Endothelial cell of umbilical vein (primary cell): ENCODE measurements at regions not wholly inside any gene's neighbourhood (a gene's known extent, or its start where the extent isn't known, plus 50 kb on each side); places are given as distances from the start of the nearest gene placed in this dataset.

Source experiments
- BruUV-seq: library from RNA; stranded (reverse); fragments of 400-500 nt; replicated peaks from 2 replicates; lab custom pipeline; 2021; lab: Mats Ljungman, UMichigan
- CTCF ChIA-PET: fragments of 300-600, 350-600 bp; sonication (Branson Sonifier 250); formaldehyde crosslinking; loops from one replicate; lab custom pipeline; 2021; ENCODE audit warnings: antibody characterized with exemption, inconsistent platforms; lab: Charles Lee
- POLR2A ChIA-PET: fragments of 300-600, 350-600 bp; sonication (Branson Sonifier 250); formaldehyde crosslinking; loops from one replicate; lab custom pipeline; 2021; ENCODE audit warnings: antibody characterized with exemption, inconsistent platforms; lab: Charles Lee
- DNase-seq: peaks from one replicate; pipeline ENCODE4 v3.0.0-alpha.2; 2011; ENCODE audit warnings: low read depth, low spot score
- FAIRE-seq: peaks from 2 replicates; lab custom pipeline; 2011; peaks lifted over from hg19 to GRCh38; lab: Jason Lieb, UNC
- H2AFZ ChIP-seq: 2 replicates; pipeline ENCODE4 v1.6.0; 2012; ENCODE audit warnings: low read depth, low read length, control low read depth, inconsistent platforms
- H3K27ac ChIP-seq: 2 replicates; pipeline ENCODE4 v1.5.1; 2011; ENCODE audit warnings: low read depth, mild to moderate bottlenecking, control low read depth, low read length, moderate library complexity; ENCODE audit not compliant: insufficient read depth
- H3K27me3 ChIP-seq, 2 experiments: 2 replicates each; pipeline versions ENCODE4 v1.6.0 to v1.6.1; 2011; ENCODE audit warnings: low read length in 2 of 2, mixed read lengths in 1 of 2; ENCODE audit not compliant: control insufficient read depth in 2 of 2, insufficient read depth in 2 of 2
- H3K36me3 ChIP-seq, 2 experiments: 2 replicates in 1 of 2; 3 replicates in 1 of 2; pipeline ENCODE4 v1.5.1; 2011; ENCODE audit warnings: low read length in 2 of 2, mild to moderate bottlenecking in 1 of 2, moderate library complexity in 1 of 2; ENCODE audit not compliant: control insufficient read depth in 2 of 2, insufficient read depth in 2 of 2; ENCODE audit errors: extremely low read depth in 1 of 2
- H3K4me1 ChIP-seq: 3 replicates; pipeline ENCODE4 v1.5.1; 2011; ENCODE audit warnings: mild to moderate bottlenecking, low read length; ENCODE audit not compliant: control insufficient read depth, insufficient read depth; ENCODE audit errors: extremely low read depth
- H3K4me2 ChIP-seq: 2 replicates; pipeline ENCODE4 v1.6.1; 2011; ENCODE audit warnings: low read length, control low read depth, mixed read lengths; ENCODE audit not compliant: insufficient read depth
- H3K4me3 ChIP-seq, 3 experiments: fragments of 200-600 bp in 1 of 3; sonication (generic), shearing (Covaris generic) in 1 of 3; replicated peaks in 1 of 3; 2 replicates each; pipeline ENCODE4 v1.5.1; 2011 to 2016; ENCODE audit warnings: control low read depth in 3 of 3, low read length in 3 of 3, mild to moderate bottlenecking in 2 of 3, inconsistent platforms in 1 of 3, low read depth in 1 of 3, moderate library complexity in 1 of 3; ENCODE audit not compliant: insufficient read depth in 1 of 3
- H3K79me2 ChIP-seq: 2 replicates; pipeline ENCODE4 v1.6.0; 2012; ENCODE audit warnings: low read length, inconsistent platforms; ENCODE audit not compliant: control insufficient read depth, insufficient read depth
- H3K9ac ChIP-seq: replicated peaks from 2 replicates; pipeline ENCODE3; 2011; ENCODE audit warnings: low read length, control low read depth; ENCODE audit not compliant: insufficient read depth; ENCODE audit errors: extremely low read depth
- H3K9me1 ChIP-seq: replicated peaks from 3 replicates; pipeline ENCODE4 v1.6.0; 2011; ENCODE audit warnings: mild to moderate bottlenecking, low read length; ENCODE audit not compliant: control insufficient read depth, insufficient read depth; ENCODE audit errors: extremely low read depth
- H3K9me3 ChIP-seq: replicated peaks from 2 replicates; pipeline ENCODE4 v1.5.1; 2012; ENCODE audit warnings: low read length, inconsistent platforms; ENCODE audit not compliant: control insufficient read depth, insufficient read depth
- H4K20me1 ChIP-seq: replicated peaks from 2 replicates; pipeline ENCODE3; 2011; ENCODE audit warnings: mild to moderate bottlenecking, low read length; ENCODE audit not compliant: control insufficient read depth, insufficient read depth; ENCODE audit errors: extremely low read depth
- CTCF ChIP-seq, 2 donors: IDR thresholded peaks; 1 replicate in 1 of 2; 2 replicates in 1 of 2; pipeline ENCODE4 v1.5.1; 2011; ENCODE audit warnings: low read length in 2 of 2, mild to moderate bottlenecking in 2 of 2, moderate library complexity in 2 of 2, control low read depth in 1 of 2, inconsistent platforms in 1 of 2, low read depth in 1 of 2; ENCODE audit not compliant: insufficient read depth in 1 of 2; ENCODE audit errors: extremely low read depth in 1 of 2
- EZH2 ChIP-seq: IDR thresholded peaks from 2 replicates; pipeline ENCODE4 v1.6.1; 2012; ENCODE audit warnings: borderline replicate concordance, low read depth, mild to moderate bottlenecking, moderate library complexity, low read length, inconsistent platforms; ENCODE audit not compliant: severe bottlenecking
- FOS ChIP-seq: IDR thresholded peaks from 2 replicates; pipeline ENCODE4 v1.6.1; 2011; ENCODE audit warnings: mild to moderate bottlenecking, low read length, moderate library complexity, borderline replicate concordance; ENCODE audit not compliant: insufficient read depth
- GATA2 ChIP-seq: IDR thresholded peaks from 2 replicates; pipeline ENCODE4 v1.7.0; 2011; ENCODE audit warnings: low read depth, mild to moderate bottlenecking, moderate library complexity, mixed read lengths, low read length; ENCODE audit not compliant: insufficient read length, insufficient read depth
- JUN ChIP-seq: IDR thresholded peaks from 2 replicates; pipeline ENCODE4 v1.6.1; 2011; ENCODE audit warnings: borderline replicate concordance, low read depth; ENCODE audit not compliant: insufficient read length, insufficient read depth
- MYC ChIP-seq: IDR thresholded peaks from one replicate; pipeline ENCODE4 v1.6.1; 2011; ENCODE audit warnings: mild to moderate bottlenecking, low read depth, low read length
- POLR2A ChIP-seq: IDR thresholded peaks from 2 replicates; pipeline ENCODE4 v1.6.1; 2012; ENCODE audit warnings: low read depth, mild to moderate bottlenecking, control low read depth, low read length
- POLR2AphosphoS5 ChIP-seq: IDR thresholded peaks from 2 replicates; pipeline ENCODE4 v1.6.1; 2012; ENCODE audit warnings: low read depth, mild to moderate bottlenecking, control low read depth, low read length, moderate library complexity; ENCODE audit not compliant: insufficient read depth
- dilution Hi-C: fragments of 300-500 bp; cut with MboI; formaldehyde crosslinking; loops from one replicate; pipeline ENCODE4 v1.15.0; 2019; ENCODE audit warnings: low sequenced_read_pairs; ENCODE audit not compliant: extremely low pct_ligation_motif_present
- intact Hi-C: fragments of 100-400 bp; cut with micrococcal nuclease; formaldehyde crosslinking; loops from one replicate; pipeline ENCODE4 v1.10.0; 2022
- TF ChIP-seq, protein P1 (sequence below): IDR thresholded peaks from 2 replicates; pipeline ENCODE4 v1.6.1; 2011; ENCODE audit not compliant: insufficient read depth, insufficient read length

- no peak overlapping the region for H2AFZ ChIP-seq
- H3K9me1 ChIP-seq: no peaks in the 10 kb centered on the region
- TF ChIP-seq MYC: no peak
- TF ChIP-seq POLR2AphosphoS5: no peak
- TF ChIP-seq, protein P1, sequence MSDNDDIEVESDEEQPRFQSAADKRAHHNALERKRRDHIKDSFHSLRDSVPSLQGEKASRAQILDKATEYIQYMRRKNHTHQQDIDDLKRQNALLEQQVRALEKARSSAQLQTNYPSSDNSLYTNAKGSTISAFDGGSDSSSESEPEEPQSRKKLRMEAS: no peak
- no peak for TF ChIP-seq EZH2
- no peak for TF ChIP-seq CTCF (IDR thresholded peaks at IDR 0.05; ENCODE audit: extremely low read depth in 1 of 2, insufficient read depth in 1 of 2, low read depth in 1 of 2, low read length in 2 of 2)
- no peak for TF ChIP-seq POLR2A
- no peak for TF ChIP-seq GATA2
- no peak for TF ChIP-seq JUN
- no peak for TF ChIP-seq FOS
- H3K4me1 ChIP-seq: no peaks in the 10 kb centered on the region
- dilution Hi-C loops: no loop called here
- ChIA-PET CTCF (no interaction called here), POLR2A (no interaction called here)
- H3K79me2 ChIP-seq: no peaks in the 10 kb centered on the region
- no peak for FAIRE-seq
- intact Hi-C loops: no loop called here
- no peak overlapping the region for H3K4me2 ChIP-seq
- no peaks in the 10 kb centered on the region for H4K20me1 ChIP-seq
- no peaks in the 10 kb centered on the region for H3K36me3 ChIP-seq
- no peaks in the 10 kb centered on the region for H3K9me3 ChIP-seq
- no peak for DNase-seq
- H3K27me3 ChIP-seq: peaks cover 4% of the 10 kb centered on the region in 2 experiments
- no peak overlapping the region for H3K4me3 ChIP-seq
- H3K27ac ChIP-seq: no peak overlapping the region
- BruUV-seq: no TSS peak
- no peak overlapping the region for H3K9ac ChIP-seq
Measured at GRCh38 chr3:194219826-194220410, 84.0 kb downstream of the HES1 start.
